HepG2 (cell line): ENCODE measurements at regions not wholly inside any gene's neighbourhood (a gene's known extent, or its start where the extent isn't known, plus 50 kb on each side); places are given as distances from the start of the nearest gene placed in this dataset.

Source experiments
- ATAC-seq: fragments of 200-7000 bp; cut with Tn5 transposase; 3 replicates; pipeline ENCODE4 v1.9.1; 2020; ENCODE audit warnings: mild to moderate bottlenecking, moderate library complexity
- BruUV-seq: library from RNA; stranded (reverse); fragments of 400-500 nt; replicated peaks from 2 replicates; lab custom pipeline; 2021; lab: Mats Ljungman, UMichigan
- CTCF ChIA-PET: fragments of 300-600 bp; formaldehyde crosslinking; extraction: SDS; loops from one replicate; lab custom pipeline; 2021; ENCODE audit warnings: low total read pairs, inconsistent platforms, low intra/inter-chr PET ratio; lab: Yijun Ruan, JAX
- POLR2A ChIA-PET: fragments of 350-600 bp; sonication (Branson Sonifier 250); formaldehyde crosslinking; loops from one replicate; lab custom pipeline; 2020; ENCODE audit warnings: antibody characterized with exemption, inconsistent platforms; lab: Yijun Ruan, JAX
- DNase-seq: peaks from one replicate; pipeline ENCODE4 v3.0.0-alpha.2; 2015; ENCODE audit warnings: low spot score
- FAIRE-seq: peaks from 3 replicates; lab custom pipeline; 2011; peaks lifted over from hg19 to GRCh38; lab: Jason Lieb, UNC
- H2AFZ ChIP-seq: one replicate; pipeline ENCODE4 v1.6.1; 2011; ENCODE audit warnings: low read length, inconsistent platforms
- H3K27ac ChIP-seq: fragments of 300-600 bp; 3 replicates; pipeline ENCODE4 v1.8.0; 2011; ENCODE audit warnings: mixed run types, mild to moderate bottlenecking, mixed read lengths, low read length, inconsistent platforms; ENCODE audit not compliant: insufficient read depth; ENCODE audit errors: extremely low read length
- H3K27me3 ChIP-seq, 2 experiments: fragments of 200-600 bp in 1 of 2; 2 replicates in 1 of 2; 3 replicates in 1 of 2; pipeline versions ENCODE4 v1.6.0 to v1.8.0; 2011; ENCODE audit warnings: low read length in 2 of 2, mild to moderate bottlenecking in 2 of 2, moderate library complexity in 2 of 2, inconsistent platforms in 1 of 2; ENCODE audit not compliant: insufficient read depth in 2 of 2, control insufficient read depth in 1 of 2
- H3K36me3 ChIP-seq, 2 experiments: fragments of 200-600 bp in 1 of 2; replicated peaks in 1 of 2; 2 replicates in 1 of 2; 3 replicates in 1 of 2; pipeline versions ENCODE4 v1.5.1 to v1.8.0; 2011; ENCODE audit warnings: low read length in 2 of 2, inconsistent platforms in 1 of 2; ENCODE audit not compliant: insufficient read depth in 2 of 2, control insufficient read depth in 1 of 2
- H3K4me1 ChIP-seq: 2 replicates; pipeline ENCODE4 v1.5.1; 2012; ENCODE audit warnings: low read length, inconsistent platforms; ENCODE audit not compliant: insufficient read depth
- H3K4me2 ChIP-seq: 2 replicates; pipeline ENCODE4 v1.6.0; 2011; ENCODE audit warnings: low read depth, low read length, inconsistent platforms
- H3K4me3 ChIP-seq, 3 experiments: fragments of 200-600 bp in 1 of 3; sonication (generic), shearing (Covaris generic) in 1 of 3; replicated peaks in 1 of 3; 2 replicates each; pipeline ENCODE4 v1.5.1; 2011 to 2016; ENCODE audit warnings: low read length in 3 of 3, inconsistent platforms in 2 of 3, low read depth in 2 of 3, mild to moderate bottlenecking in 2 of 3, control low read depth in 1 of 3, mixed read lengths in 1 of 3; ENCODE audit not compliant: insufficient read depth in 1 of 3
- H3K79me2 ChIP-seq: one replicate; pipeline ENCODE4 v1.6.1; 2011; ENCODE audit warnings: low read length, inconsistent platforms; ENCODE audit not compliant: insufficient read depth
- H3K9ac ChIP-seq: 2 replicates; pipeline ENCODE4 v1.6.0; 2011; ENCODE audit warnings: mild to moderate bottlenecking, low read depth, low read length, inconsistent platforms; ENCODE audit not compliant: insufficient read depth
- H3K9me3 ChIP-seq: 2 replicates; pipeline ENCODE4 v1.5.1; 2012; ENCODE audit warnings: mild to moderate bottlenecking, low read length
- H4K20me1 ChIP-seq: 2 replicates; pipeline ENCODE4 v1.6.0; 2011; ENCODE audit warnings: inconsistent platforms, mild to moderate bottlenecking, low read length, moderate library complexity; ENCODE audit not compliant: insufficient read depth
- CENPX ChIP-seq: sonication (generic); formaldehyde crosslinking; IDR thresholded peaks from 2 replicates; pipeline ENCODE4 v1.9.0; 2021; ENCODE audit warnings: mild to moderate bottlenecking, missing genetic modification reagents, moderate library complexity
- CHD2 ChIP-seq: IDR thresholded peaks from 2 replicates; pipeline ENCODE4 v1.6.1; 2011; ENCODE audit warnings: low read depth, low read length, improper control_type of control experiment
- CREM ChIP-seq, 2 experiments: sonication (generic) in 1 of 2; formaldehyde crosslinking in 1 of 2; IDR thresholded peaks; 2 replicates each; pipeline versions ENCODE4 v1.4.0 to v1.6.1; 2016 to 2020; ENCODE audit warnings: antibody characterized with exemption in 1 of 2, mild to moderate bottlenecking in 1 of 2, missing genetic modification reagents in 1 of 2
- HMG20A ChIP-seq: IDR thresholded peaks from 2 replicates; pipeline ENCODE4 v1.6.1; 2016; ENCODE audit warnings: borderline replicate concordance
- JUN ChIP-seq: sonication (generic); formaldehyde crosslinking; IDR thresholded peaks from 2 replicates; pipeline ENCODE4 v1.4.0; 2020; ENCODE audit warnings: mild to moderate bottlenecking, missing genetic modification reagents
- LCORL ChIP-seq, 2 experiments: fragments of 450-650 bp in 1 of 2; sonication (generic) in 1 of 2; formaldehyde crosslinking in 1 of 2; IDR thresholded peaks; 2 replicates each; pipeline versions ENCODE4 v1.5.0 to v1.6.1; 2017 to 2020; ENCODE audit warnings: antibody characterized with exemption in 1 of 2, missing genetic modification reagents in 1 of 2
- MAFF ChIP-seq: IDR thresholded peaks from 2 replicates; pipeline ENCODE4 v1.6.1; 2011; ENCODE audit warnings: low read depth, low read length, improper control_type of control experiment
- NFKBIZ ChIP-seq: IDR thresholded peaks from 2 replicates; pipeline ENCODE4 v1.6.1; 2018; ENCODE audit warnings: missing genetic modification reagents, missing compliant biosample characterization
- SAFB2 ChIP-seq: sonication (generic); formaldehyde crosslinking; IDR thresholded peaks from 2 replicates; pipeline ENCODE4 v1.5.1; 2020; ENCODE audit warnings: missing genetic modification reagents, low read depth, mild to moderate bottlenecking, borderline replicate concordance
- SETDB1 ChIP-seq: sonication (generic); formaldehyde crosslinking; IDR thresholded peaks from 2 replicates; pipeline ENCODE4 v1.5.1; 2020; ENCODE audit warnings: missing genetic modification reagents, mild to moderate bottlenecking, borderline replicate concordance
- SNRNP70 ChIP-seq: fragments of 200-400 bp; formaldehyde crosslinking; IDR thresholded peaks from 2 replicates; pipeline ENCODE4 v1.6.1; 2017; ENCODE audit warnings: mild to moderate bottlenecking, low read depth, low read length, moderate library complexity
- SP140L ChIP-seq: sonication (generic); formaldehyde crosslinking; IDR thresholded peaks from 2 replicates; pipeline ENCODE4 v1.4.0; 2020; ENCODE audit warnings: missing genetic modification reagents, borderline replicate concordance
- YEATS4 ChIP-seq: sonication (generic); formaldehyde crosslinking; IDR thresholded peaks from 2 replicates; pipeline ENCODE4 v1.4.0; 2020; ENCODE audit warnings: missing genetic modification reagents, borderline replicate concordance
- ZEB1 ChIP-seq: IDR thresholded peaks from 2 replicates; pipeline ENCODE4 v1.6.1; 2012; ENCODE audit warnings: mild to moderate bottlenecking, low read depth, inconsistent platforms; ENCODE audit not compliant: insufficient replicate concordance
- ZNF280D ChIP-seq: sonication (generic); formaldehyde crosslinking; IDR thresholded peaks from 2 replicates; pipeline ENCODE4 v1.5.1; 2020; ENCODE audit warnings: mild to moderate bottlenecking, missing genetic modification reagents
- ZNF3 ChIP-seq: IDR thresholded peaks from 2 replicates; pipeline ENCODE4 v1.7.0; 2017; ENCODE audit warnings: inconsistent platforms
- WGBS: methylation state at CpG from one replicate; pipeline ENCODE4 v1.1.6; 2017; ENCODE audit warnings: low lambda C conversion rate; 5-methylcytosine and 5-hydroxymethylcytosine counted together
- in situ Hi-C: cut with HindIII; loops from 2 replicates; pipeline ENCODE4 v1.10.0; 2017; ENCODE audit warnings: low pct_unique_long_range_greater_than_20kb; ENCODE audit not compliant: extremely low pct_ligation_motif_present
- intact Hi-C: fragments of 100-400 bp; cut with micrococcal nuclease; formaldehyde crosslinking; loops from one replicate; pipeline ENCODE4 v1.10.0; 2022; ENCODE audit not compliant: unreplicated experiment
- TF ChIP-seq, protein P1 (sequence below): sonication (generic); formaldehyde crosslinking; IDR thresholded peaks from 2 replicates; pipeline ENCODE4 v1.4.0; 2020; ENCODE audit warnings: missing genetic modification reagents, borderline replicate concordance

DNA sequence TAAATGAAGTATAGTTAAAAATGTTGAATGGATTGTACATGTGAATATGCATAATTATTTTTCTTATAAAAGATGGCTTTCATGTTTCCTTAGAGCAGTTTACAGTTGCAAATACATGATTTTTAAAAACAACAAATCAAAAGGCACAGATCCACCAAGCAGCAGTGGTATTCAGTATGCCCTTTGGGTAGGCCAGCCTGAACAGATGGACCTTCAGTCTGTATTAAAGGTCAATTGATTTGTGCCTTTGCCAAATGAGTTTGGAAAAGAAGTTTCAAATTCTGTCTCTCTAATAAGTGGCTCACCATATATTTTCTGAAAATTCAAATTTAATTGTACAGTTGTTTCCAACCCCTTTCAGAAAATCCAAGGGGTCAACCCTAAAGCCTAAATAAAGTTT is 477.1 kb downstream of the NSUN3 start (continued):
- TF ChIP-seq, protein P1, sequence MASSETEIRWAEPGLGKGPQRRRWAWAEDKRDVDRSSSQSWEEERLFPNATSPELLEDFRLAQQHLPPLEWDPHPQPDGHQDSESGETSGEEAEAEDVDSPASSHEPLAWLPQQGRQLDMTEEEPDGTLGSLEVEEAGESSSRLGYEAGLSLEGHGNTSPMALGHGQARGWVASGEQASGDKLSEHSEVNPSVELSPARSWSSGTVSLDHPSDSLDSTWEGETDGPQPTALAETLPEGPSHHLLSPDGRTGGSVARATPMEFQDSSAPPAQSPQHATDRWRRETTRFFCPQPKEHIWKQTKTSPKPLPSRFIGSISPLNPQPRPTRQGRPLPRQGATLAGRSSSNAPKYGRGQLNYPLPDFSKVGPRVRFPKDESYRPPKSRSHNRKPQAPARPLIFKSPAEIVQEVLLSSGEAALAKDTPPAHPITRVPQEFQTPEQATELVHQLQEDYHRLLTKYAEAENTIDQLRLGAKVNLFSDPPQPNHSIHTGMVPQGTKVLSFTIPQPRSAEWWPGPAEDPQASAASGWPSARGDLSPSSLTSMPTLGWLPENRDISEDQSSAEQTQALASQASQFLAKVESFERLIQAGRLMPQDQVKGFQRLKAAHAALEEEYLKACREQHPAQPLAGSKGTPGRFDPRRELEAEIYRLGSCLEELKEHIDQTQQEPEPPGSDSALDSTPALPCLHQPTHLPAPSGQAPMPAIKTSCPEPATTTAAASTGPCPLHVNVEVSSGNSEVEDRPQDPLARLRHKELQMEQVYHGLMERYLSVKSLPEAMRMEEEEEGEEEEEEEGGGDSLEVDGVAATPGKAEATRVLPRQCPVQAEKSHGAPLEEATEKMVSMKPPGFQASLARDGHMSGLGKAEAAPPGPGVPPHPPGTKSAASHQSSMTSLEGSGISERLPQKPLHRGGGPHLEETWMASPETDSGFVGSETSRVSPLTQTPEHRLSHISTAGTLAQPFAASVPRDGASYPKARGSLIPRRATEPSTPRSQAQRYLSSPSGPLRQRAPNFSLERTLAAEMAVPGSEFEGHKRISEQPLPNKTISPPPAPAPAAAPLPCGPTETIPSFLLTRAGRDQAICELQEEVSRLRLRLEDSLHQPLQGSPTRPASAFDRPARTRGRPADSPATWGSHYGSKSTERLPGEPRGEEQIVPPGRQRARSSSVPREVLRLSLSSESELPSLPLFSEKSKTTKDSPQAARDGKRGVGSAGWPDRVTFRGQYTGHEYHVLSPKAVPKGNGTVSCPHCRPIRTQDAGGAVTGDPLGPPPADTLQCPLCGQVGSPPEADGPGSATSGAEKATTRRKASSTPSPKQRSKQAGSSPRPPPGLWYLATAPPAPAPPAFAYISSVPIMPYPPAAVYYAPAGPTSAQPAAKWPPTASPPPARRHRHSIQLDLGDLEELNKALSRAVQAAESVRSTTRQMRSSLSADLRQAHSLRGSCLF (CRISPR knock-in tag): no peak
- TF ChIP-seq MAFF (no peak), HMG20A (CRISPR knock-in tag) (no peak)

DNA sequence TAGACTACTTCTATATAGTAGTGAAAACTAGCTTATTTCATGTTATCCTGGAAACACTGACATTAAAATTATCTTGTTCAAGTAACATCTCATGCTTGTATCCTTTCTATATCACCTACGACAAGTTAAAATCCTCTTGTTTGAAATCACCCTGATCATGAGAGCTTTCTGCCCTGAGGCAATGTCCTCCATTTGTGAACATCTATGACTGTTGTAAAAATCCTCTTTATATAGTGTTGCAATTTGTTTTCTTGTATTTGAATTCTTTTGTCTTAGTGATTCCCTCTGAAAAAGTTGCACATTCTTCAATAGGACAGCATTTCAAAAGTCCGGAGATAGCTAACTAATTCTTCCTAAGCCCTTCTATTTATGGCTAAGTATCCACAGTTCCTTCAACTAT is 480.3 kb downstream of the NSUN3 start:
- no peaks in the 10 kb centered on the region for H4K20me1 ChIP-seq
- in situ Hi-C loops: no loop called here
- no peaks in the 10 kb centered on the region for H3K79me2 ChIP-seq
- H3K4me1 ChIP-seq: no peaks in the 10 kb centered on the region
- no peaks in the 10 kb centered on the region for H3K36me3 ChIP-seq
- FAIRE-seq (no peak), DNase-seq (no peak), ATAC-seq (no peak)
- intact Hi-C loops: no loop called here
- 64% methylated on average over 2 of the region's 2 CpGs for WGBS
- no peaks in the 10 kb centered on the region for H3K27me3 ChIP-seq
- no peak overlapping the region for H3K27ac ChIP-seq
- H3K9me3 ChIP-seq: no peaks in the 10 kb centered on the region; the same call in 1 of the 2 replicates
- H3K4me2 ChIP-seq: no peak overlapping the region
- POLR2A ChIA-PET: no interaction called here
- no peak overlapping the region for H3K9ac ChIP-seq
- CTCF ChIA-PET: no interaction called here
- H2AFZ ChIP-seq: no peak overlapping the region
- BruUV-seq: no TSS peak
- H3K4me3 ChIP-seq: no peak overlapping the region
- TF ChIP-seq CHD2 (no peak), SP140L (CRISPR knock-in tag) (no peak), JUN (CRISPR knock-in tag) (no peak), NFKBIZ (no peak), CENPX (CRISPR knock-in tag) (no peak), ZNF3 (CRISPR knock-in tag) (no peak), LCORL (IDR thresholded peaks at IDR 0.05) (no peak), LCORL (CRISPR knock-in tag; IDR thresholded peaks at IDR 0.05) (no peak), ZNF280D (CRISPR knock-in tag) (no peak), CREM (IDR thresholded peaks at IDR 0.05) (no peak), CREM (CRISPR knock-in tag; IDR thresholded peaks at IDR 0.05) (no peak), SAFB2 (CRISPR knock-in tag) (no peak), YEATS4 (no peak), ZEB1 (no peak), SNRNP70 (no peak), SETDB1 (CRISPR knock-in tag) (no peak)
